Tibial artery (tissue), 4 donors: ENCODE measurements at regions not wholly inside any gene's neighbourhood (a gene's known extent, or its start where the extent isn't known, plus 50 kb on each side); places are given as distances from the start of the nearest gene placed in this dataset.

Experiments used
- DNase-seq, 2 donors: peaks; one replicate each; pipeline ENCODE4 v3.0.0-alpha.2; 2019
- H3K27ac ChIP-seq, 2 donors: fragments of 200-600 bp; sonication (generic) in 1 of 2; 1 replicate in 1 of 2; 2 replicates in 1 of 2; pipeline ENCODE4 v1.5.1; 2018 to 2019; ENCODE audit warnings: mild to moderate bottlenecking in 1 of 2
- H3K27me3 ChIP-seq, 2 donors: fragments of 200-600 bp; sonication (generic) in 1 of 2; one replicate each; pipeline versions ENCODE4 v1.5.1 to v1.6.0; 2016 to 2019
- H3K36me3 ChIP-seq, 3 donors: fragments of 200-600 bp; sonication (generic) in 2 of 3; one replicate each; pipeline ENCODE4 v1.5.1; 2016 to 2019; ENCODE audit warnings: mild to moderate bottlenecking in 2 of 3
- H3K4me1 ChIP-seq, 4 donors: fragments of 200-600 bp; sonication (generic) in 2 of 4; 1 replicate in 3 of 4; 2 replicates in 1 of 4; pipeline ENCODE4 v1.5.1; 2016 to 2019
- H3K4me3 ChIP-seq, 2 donors: fragments of 200-600 bp; sonication (generic) in 1 of 2; 1 replicate in 1 of 2; 2 replicates in 1 of 2; pipeline ENCODE4 v1.5.1; 2018 to 2019; ENCODE audit warnings: mild to moderate bottlenecking in 2 of 2
- H3K9me3 ChIP-seq, 3 donors: fragments of 200-600 bp; sonication (generic) in 1 of 3; one replicate each; pipeline ENCODE4 v1.5.1; 2016 to 2019
- CTCF ChIP-seq, 2 experiments: fragments of 200-600 bp in 1 of 2; fragments of 450-650 bp in 1 of 2; IDR thresholded peaks; one replicate each; pipeline ENCODE4 v1.5.1; 2017 to 2019; ENCODE audit warnings: antibody characterized with exemption in 2 of 2, mild to moderate bottlenecking in 1 of 2, moderate library complexity in 1 of 2
- intact Hi-C: fragments of 100-400 bp; cut with DNase I; formaldehyde crosslinking; loops from one replicate; pipeline ENCODE4 v1.15.0; 2023; ENCODE audit warnings: low total_unique reads

- no peaks in the 10 kb centered on the region for H3K9me3 ChIP-seq
- no peak overlapping the region for H3K4me3 ChIP-seq
- intact Hi-C loops = no loop called here
- TF ChIP-seq CTCF (IDR thresholded peaks at IDR 0.05) = no peak
- H3K4me1 ChIP-seq = peaks cover 0 to 13% (median 0%) of the 10 kb centered on the region in 4 donors
- no peaks in the 10 kb centered on the region for H3K27me3 ChIP-seq
- no peak for DNase-seq
- H3K36me3 ChIP-seq = no peaks in the 10 kb centered on the region
- H3K27ac ChIP-seq = no peak overlapping the region
Observed at GRCh38 chr9:80380301-80380700, 808.5 kb downstream of the TLE4 start.

- Histone ChIP-seq H3K36me3 (no peaks in the 10 kb centered on the region), H3K27me3 (no peaks in the 10 kb centered on the region), H3K27ac (no peak overlapping the region), H3K9me3 (no peaks in the 10 kb centered on the region), H3K4me1 (peaks cover 0 to 8% (median 0%) of the 10 kb centered on the region in 4 donors), H3K4me3 (no peak overlapping the region)
- intact Hi-C loops = no loop called here
- DNase-seq = no peak
- no peak for TF ChIP-seq CTCF (IDR thresholded peaks at IDR 0.05)
Observed at GRCh38 chr9:80378669-80379293, 807.0 kb downstream of the TLE4 start.

- DNase-seq = no peak
- H3K4me1 ChIP-seq = no peaks in the 10 kb centered on the region
- no peaks in the 10 kb centered on the region for H3K27me3 ChIP-seq
- H3K9me3 ChIP-seq = no peaks in the 10 kb centered on the region
- intact Hi-C loops = no loop called here
- H3K4me3 ChIP-seq = no peak overlapping the region
- no peak overlapping the region for H3K27ac ChIP-seq
- TF ChIP-seq CTCF (IDR thresholded peaks at IDR 0.05) = no peak
- no peaks in the 10 kb centered on the region for H3K36me3 ChIP-seq
Observed at GRCh38 chr9:80376180-80376579, 804.4 kb downstream of the TLE4 start.

GRCh38 chr9:80375477-80375876, 803.7 kb downstream of the TLE4 start:
- Histone ChIP-seq H3K27me3 (no peaks in the 10 kb centered on the region), H3K27ac (no peak overlapping the region), H3K36me3 (no peaks in the 10 kb centered on the region), H3K4me3 (no peak overlapping the region), H3K4me1 (no peaks in the 10 kb centered on the region), H3K9me3 (no peaks in the 10 kb centered on the region)
- intact Hi-C loops = no loop called here
- no peak for TF ChIP-seq CTCF (IDR thresholded peaks at IDR 0.05)
- DNase-seq = no peak

- no peak for DNase-seq
- no peak overlapping the region for H3K27ac ChIP-seq
- no peaks in the 10 kb centered on the region for H3K9me3 ChIP-seq
- H3K27me3 ChIP-seq = no peaks in the 10 kb centered on the region
- no peaks in the 10 kb centered on the region for H3K36me3 ChIP-seq
- peaks cover 0 to 3% (median 0%) of the 10 kb centered on the region in 4 donors for H3K4me1 ChIP-seq
- intact Hi-C loops = no loop called here
- no peak overlapping the region for H3K4me3 ChIP-seq
- no peak for TF ChIP-seq CTCF (IDR thresholded peaks at IDR 0.05)
Observed at GRCh38 chr9:80369641-80370040, 797.9 kb downstream of the TLE4 start.

- Histone ChIP-seq H3K9me3 (no peaks in the 10 kb centered on the region), H3K27ac (no peak overlapping the region), H3K36me3 (no peaks in the 10 kb centered on the region), H3K4me3 (no peak overlapping the region), H3K27me3 (no peaks in the 10 kb centered on the region), H3K4me1 (peaks cover 0 to 8% (median 0%) of the 10 kb centered on the region in 4 donors)
- intact Hi-C loops = no loop called here
- DNase-seq = no peak
- no peak for TF ChIP-seq CTCF (IDR thresholded peaks at IDR 0.05)
Observed at GRCh38 chr9:80366626-80367025, 794.9 kb downstream of the TLE4 start.
